Endothelial cell of umbilical vein (primary cell): ENCODE measurements at regions not wholly inside any gene's neighbourhood (a gene's known extent, or its start where the extent isn't known, plus 50 kb on each side); places are given as distances from the start of the nearest gene placed in this dataset.

Experiments
- BruUV-seq: library from RNA; stranded (reverse); fragments of 400-500 nt; replicated peaks from 2 replicates; lab custom pipeline; 2021; lab: Mats Ljungman, UMichigan
- CTCF ChIA-PET: fragments of 300-600, 350-600 bp; sonication (Branson Sonifier 250); formaldehyde crosslinking; loops from one replicate; lab custom pipeline; 2021; ENCODE audit warnings: antibody characterized with exemption, inconsistent platforms; lab: Charles Lee
- POLR2A ChIA-PET: fragments of 300-600, 350-600 bp; sonication (Branson Sonifier 250); formaldehyde crosslinking; loops from one replicate; lab custom pipeline; 2021; ENCODE audit warnings: antibody characterized with exemption, inconsistent platforms; lab: Charles Lee
- DNase-seq: peaks from one replicate; pipeline ENCODE4 v3.0.0-alpha.2; 2011; ENCODE audit warnings: low read depth, low spot score
- FAIRE-seq: peaks from 2 replicates; lab custom pipeline; 2011; peaks lifted over from hg19 to GRCh38; lab: Jason Lieb, UNC
- H2AFZ ChIP-seq: 2 replicates; pipeline ENCODE4 v1.6.0; 2012; ENCODE audit warnings: low read depth, low read length, control low read depth, inconsistent platforms
- H3K27ac ChIP-seq: 2 replicates; pipeline ENCODE4 v1.5.1; 2011; ENCODE audit warnings: low read depth, mild to moderate bottlenecking, control low read depth, low read length, moderate library complexity; ENCODE audit not compliant: insufficient read depth
- H3K27me3 ChIP-seq, 2 experiments: 2 replicates each; pipeline versions ENCODE4 v1.6.0 to v1.6.1; 2011; ENCODE audit warnings: low read length in 2 of 2, mixed read lengths in 1 of 2; ENCODE audit not compliant: control insufficient read depth in 2 of 2, insufficient read depth in 2 of 2
- H3K36me3 ChIP-seq, 2 experiments: 2 replicates in 1 of 2; 3 replicates in 1 of 2; pipeline ENCODE4 v1.5.1; 2011; ENCODE audit warnings: low read length in 2 of 2, mild to moderate bottlenecking in 1 of 2, moderate library complexity in 1 of 2; ENCODE audit not compliant: control insufficient read depth in 2 of 2, insufficient read depth in 2 of 2; ENCODE audit errors: extremely low read depth in 1 of 2
- H3K4me1 ChIP-seq: 3 replicates; pipeline ENCODE4 v1.5.1; 2011; ENCODE audit warnings: mild to moderate bottlenecking, low read length; ENCODE audit not compliant: control insufficient read depth, insufficient read depth; ENCODE audit errors: extremely low read depth
- H3K4me2 ChIP-seq: 2 replicates; pipeline ENCODE4 v1.6.1; 2011; ENCODE audit warnings: low read length, control low read depth, mixed read lengths; ENCODE audit not compliant: insufficient read depth
- H3K4me3 ChIP-seq, 3 experiments: fragments of 200-600 bp in 1 of 3; sonication (generic), shearing (Covaris generic) in 1 of 3; replicated peaks in 1 of 3; 2 replicates each; pipeline ENCODE4 v1.5.1; 2011 to 2016; ENCODE audit warnings: control low read depth in 3 of 3, low read length in 3 of 3, mild to moderate bottlenecking in 2 of 3, inconsistent platforms in 1 of 3, low read depth in 1 of 3, moderate library complexity in 1 of 3; ENCODE audit not compliant: insufficient read depth in 1 of 3
- H3K79me2 ChIP-seq: 2 replicates; pipeline ENCODE4 v1.6.0; 2012; ENCODE audit warnings: low read length, inconsistent platforms; ENCODE audit not compliant: control insufficient read depth, insufficient read depth
- H3K9ac ChIP-seq: replicated peaks from 2 replicates; pipeline ENCODE3; 2011; ENCODE audit warnings: low read length, control low read depth; ENCODE audit not compliant: insufficient read depth; ENCODE audit errors: extremely low read depth
- H3K9me1 ChIP-seq: replicated peaks from 3 replicates; pipeline ENCODE4 v1.6.0; 2011; ENCODE audit warnings: mild to moderate bottlenecking, low read length; ENCODE audit not compliant: control insufficient read depth, insufficient read depth; ENCODE audit errors: extremely low read depth
- H3K9me3 ChIP-seq: replicated peaks from 2 replicates; pipeline ENCODE4 v1.5.1; 2012; ENCODE audit warnings: low read length, inconsistent platforms; ENCODE audit not compliant: control insufficient read depth, insufficient read depth
- H4K20me1 ChIP-seq: replicated peaks from 2 replicates; pipeline ENCODE3; 2011; ENCODE audit warnings: mild to moderate bottlenecking, low read length; ENCODE audit not compliant: control insufficient read depth, insufficient read depth; ENCODE audit errors: extremely low read depth
- CTCF ChIP-seq, 2 donors: IDR thresholded peaks; 1 replicate in 1 of 2; 2 replicates in 1 of 2; pipeline ENCODE4 v1.5.1; 2011; ENCODE audit warnings: low read length in 2 of 2, mild to moderate bottlenecking in 2 of 2, moderate library complexity in 2 of 2, control low read depth in 1 of 2, inconsistent platforms in 1 of 2, low read depth in 1 of 2; ENCODE audit not compliant: insufficient read depth in 1 of 2; ENCODE audit errors: extremely low read depth in 1 of 2
- EZH2 ChIP-seq: IDR thresholded peaks from 2 replicates; pipeline ENCODE4 v1.6.1; 2012; ENCODE audit warnings: borderline replicate concordance, low read depth, mild to moderate bottlenecking, moderate library complexity, low read length, inconsistent platforms; ENCODE audit not compliant: severe bottlenecking
- FOS ChIP-seq: IDR thresholded peaks from 2 replicates; pipeline ENCODE4 v1.6.1; 2011; ENCODE audit warnings: mild to moderate bottlenecking, low read length, moderate library complexity, borderline replicate concordance; ENCODE audit not compliant: insufficient read depth
- GATA2 ChIP-seq: IDR thresholded peaks from 2 replicates; pipeline ENCODE4 v1.7.0; 2011; ENCODE audit warnings: low read depth, mild to moderate bottlenecking, moderate library complexity, mixed read lengths, low read length; ENCODE audit not compliant: insufficient read length, insufficient read depth
- JUN ChIP-seq: IDR thresholded peaks from 2 replicates; pipeline ENCODE4 v1.6.1; 2011; ENCODE audit warnings: borderline replicate concordance, low read depth; ENCODE audit not compliant: insufficient read length, insufficient read depth
- MAX ChIP-seq: IDR thresholded peaks from 2 replicates; pipeline ENCODE4 v1.6.1; 2011; ENCODE audit not compliant: insufficient read depth, insufficient read length
- MYC ChIP-seq: IDR thresholded peaks from one replicate; pipeline ENCODE4 v1.6.1; 2011; ENCODE audit warnings: mild to moderate bottlenecking, low read depth, low read length
- POLR2A ChIP-seq: IDR thresholded peaks from 2 replicates; pipeline ENCODE4 v1.6.1; 2012; ENCODE audit warnings: low read depth, mild to moderate bottlenecking, control low read depth, low read length
- POLR2AphosphoS5 ChIP-seq: IDR thresholded peaks from 2 replicates; pipeline ENCODE4 v1.6.1; 2012; ENCODE audit warnings: low read depth, mild to moderate bottlenecking, control low read depth, low read length, moderate library complexity; ENCODE audit not compliant: insufficient read depth
- dilution Hi-C: fragments of 300-500 bp; cut with MboI; formaldehyde crosslinking; loops from one replicate; pipeline ENCODE4 v1.15.0; 2019; ENCODE audit warnings: low sequenced_read_pairs; ENCODE audit not compliant: extremely low pct_ligation_motif_present
- intact Hi-C: fragments of 100-400 bp; cut with micrococcal nuclease; formaldehyde crosslinking; loops from one replicate; pipeline ENCODE4 v1.10.0; 2022

- intact Hi-C loops (no loop called here), dilution Hi-C loops (no loop called here)
- no TSS peak for BruUV-seq
- no peaks in the 10 kb centered on the region for H3K9me1 ChIP-seq
- no peaks in the 10 kb centered on the region for H3K36me3 ChIP-seq
- ChIA-PET POLR2A (no interaction called here), CTCF (no interaction called here)
- TF ChIP-seq MAX (no peak), CTCF (IDR thresholded peaks at IDR 0.05; ENCODE audit: extremely low read depth in 1 of 2, insufficient read depth in 1 of 2, low read depth in 1 of 2, low read length in 2 of 2) (no peak), POLR2A (no peak), POLR2AphosphoS5 (no peak), FOS (no peak), EZH2 (no peak), MYC (no peak), GATA2 (no peak), JUN (no peak)
- H3K4me3 ChIP-seq, result no peak overlapping the region
- no peaks in the 10 kb centered on the region for H3K4me1 ChIP-seq
- no peaks in the 10 kb centered on the region for H4K20me1 ChIP-seq
- no peaks in the 10 kb centered on the region for H3K27me3 ChIP-seq
- no peak for DNase-seq
- no peak overlapping the region for H3K9ac ChIP-seq
- H3K9me3 ChIP-seq, result no peaks in the 10 kb centered on the region
- H2AFZ ChIP-seq, result no peak overlapping the region
- no peak overlapping the region for H3K4me2 ChIP-seq
- FAIRE-seq, result no peak
- no peaks in the 10 kb centered on the region for H3K79me2 ChIP-seq
- no peak overlapping the region for H3K27ac ChIP-seq
Measured at GRCh38 chr1:29889776-29890175, 653.5 kb downstream of the PTPRU start.
